Spleen (tissue), 7 donors: ENCODE measurements at regions not wholly inside any gene's neighbourhood (a gene's known extent, or its start where the extent isn't known, plus 50 kb on each side); places are given as distances from the start of the nearest gene placed in this dataset.

Source experiments
- CTCF ChIP-seq, 11 experiments: fragments of 200-600 bp in 7 of 11; fragments of 450-650 bp in 4 of 11; sonication (generic) in 4 of 11; IDR thresholded peaks in 8 of 11; conservative IDR thresholded peaks in 3 of 11; 1 replicate in 7 of 11; 2 replicates in 4 of 11; pipeline versions ENCODE4 v1.4.0 to v1.8.0; 2016 to 2021; ENCODE audit warnings: antibody characterized with exemption in 11 of 11, inconsistent platforms in 4 of 11, mild to moderate bottlenecking in 1 of 11
- POLR2A ChIP-seq, 3 donors: fragments of 450-650 bp; IDR thresholded peaks; one replicate each; pipeline ENCODE4 v1.5.1; 2017; ENCODE audit warnings: antibody characterized with exemption in 3 of 3, mild to moderate bottlenecking in 1 of 3
- POLR2AphosphoS5 ChIP-seq, 3 donors: sonication (generic); formaldehyde crosslinking; IDR thresholded peaks; one replicate each; pipeline ENCODE4 v1.5.1; 2017; ENCODE audit warnings: antibody characterized with exemption in 3 of 3
- donor health status: DM: no; HTN: no; CAD: no; lungs with moderate emphysema.
- donor health status: DM: no; HTN: no; CAD: no.
- donor health status: DM: no; HTN: no; CAD: no.

DNA sequence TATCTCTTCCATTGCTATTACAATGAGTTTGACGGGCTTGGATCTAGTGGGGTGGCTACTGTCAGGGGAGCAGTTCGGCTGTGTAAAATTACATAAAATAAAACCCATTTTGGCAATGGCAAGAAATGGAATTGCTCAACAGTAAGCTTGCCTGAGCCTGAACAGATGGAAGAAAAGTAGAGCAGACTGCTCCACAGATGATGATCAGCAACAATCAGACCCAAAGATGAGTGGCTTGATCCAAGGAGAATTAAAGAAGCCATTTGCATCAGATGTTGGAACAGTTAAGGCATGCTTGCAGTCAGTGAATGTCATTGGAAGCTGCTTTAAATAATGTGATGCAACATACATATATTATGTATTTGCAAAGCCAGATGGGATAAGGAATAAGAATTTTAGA is 256.6 kb upstream of the SMIM30 start:
- TF ChIP-seq CTCF (IDR thresholded peaks at IDR 0.05 in 8 of 11, conservative IDR thresholded peaks at IDR 0.05 in 3 of 11) = no peak
- TF ChIP-seq POLR2A (IDR thresholded peaks at IDR 0.05) = no peak
- TF ChIP-seq POLR2AphosphoS5 (IDR thresholded peaks at IDR 0.05) = no peak
